H9 (cell line): ENCODE measurements at regions not wholly inside any gene's neighbourhood (a gene's known extent, or its start where the extent isn't known, plus 50 kb on each side); places are given as distances from the start of the nearest gene placed in this dataset.

Source experiments
- DNase-seq: peaks from one replicate; pipeline ENCODE4 v3.0.0-alpha.2; 2017
- H2AFZ ChIP-seq: one replicate; pipeline ENCODE4 v1.6.1; 2013; ENCODE audit warnings: mild to moderate bottlenecking, low read length, control low read depth, moderate library complexity
- H2AK5ac ChIP-seq: 2 replicates; pipeline ENCODE4 v1.6.1; 2013; ENCODE audit warnings: low read length, control low read depth, mixed read lengths; ENCODE audit not compliant: insufficient read length
- H2BK120ac ChIP-seq: one replicate; pipeline ENCODE4 v1.6.1; 2013; ENCODE audit warnings: low read depth, mild to moderate bottlenecking, low read length, control low read depth, inconsistent platforms; ENCODE audit not compliant: poor library complexity, severe bottlenecking
- H2BK12ac ChIP-seq: 2 replicates; pipeline ENCODE4 v1.6.1; 2013; ENCODE audit warnings: low read length, control low read depth, mixed read lengths, low read depth; ENCODE audit not compliant: insufficient read length
- H2BK15ac ChIP-seq: 2 replicates; pipeline ENCODE4 v1.6.1; 2013; ENCODE audit warnings: low read depth, low read length, control low read depth
- H2BK20ac ChIP-seq: one replicate; pipeline ENCODE4 v1.6.1; 2013; ENCODE audit warnings: low read depth, mild to moderate bottlenecking, low read length, control low read depth, inconsistent platforms; ENCODE audit not compliant: poor library complexity, severe bottlenecking
- H2BK5ac ChIP-seq: 2 replicates; pipeline ENCODE4 v1.6.1; 2013; ENCODE audit warnings: low read length, control low read depth, mixed read lengths; ENCODE audit not compliant: insufficient read length
- H3K14ac ChIP-seq: 2 replicates; pipeline ENCODE4 v1.6.1; 2013; ENCODE audit warnings: low read length, control low read depth; ENCODE audit not compliant: insufficient read depth
- H3K18ac ChIP-seq: 2 replicates; pipeline ENCODE4 v1.6.1; 2013; ENCODE audit warnings: low read depth, mild to moderate bottlenecking, mixed read lengths, low read length, control low read depth; ENCODE audit not compliant: insufficient read length
- H3K23ac ChIP-seq: 2 replicates; pipeline ENCODE4 v1.6.1; 2013; ENCODE audit warnings: low read length, control low read depth, mixed read lengths, low read depth; ENCODE audit not compliant: insufficient read length
- H3K23me2 ChIP-seq: 2 replicates; pipeline ENCODE4 v1.6.1; 2013; ENCODE audit warnings: low read depth, mild to moderate bottlenecking, mixed read lengths, low read length, control low read depth; ENCODE audit not compliant: insufficient read length, poor library complexity, severe bottlenecking
- H3K27ac ChIP-seq: 2 replicates; pipeline ENCODE4 v1.5.1; 2013; ENCODE audit warnings: low read length, control low read depth, mixed read lengths, low read depth; ENCODE audit not compliant: insufficient read length
- H3K27me3 ChIP-seq: 2 replicates; pipeline ENCODE4 v1.6.1; 2013; ENCODE audit warnings: low read length, control low read depth, inconsistent platforms; ENCODE audit not compliant: insufficient read depth
- H3K4ac ChIP-seq: 2 replicates; pipeline ENCODE4 v1.6.1; 2013; ENCODE audit warnings: low read depth, mild to moderate bottlenecking, control low read depth, inconsistent platforms, low read length, moderate library complexity
- H3K4me1 ChIP-seq: 2 replicates; pipeline ENCODE4 v1.6.1; 2013; ENCODE audit warnings: low read length, control low read depth, inconsistent platforms; ENCODE audit not compliant: insufficient read depth
- H3K4me2 ChIP-seq: 2 replicates; pipeline ENCODE4 v1.6.1; 2013; ENCODE audit warnings: low read length, control low read depth, mixed read lengths; ENCODE audit not compliant: insufficient read length, insufficient read depth
- H3K56ac ChIP-seq: 2 replicates; pipeline ENCODE4 v1.6.1; 2013; ENCODE audit warnings: low read depth, mild to moderate bottlenecking, mixed read lengths, low read length, control low read depth; ENCODE audit not compliant: insufficient read length
- H3K79me1 ChIP-seq: 2 replicates; pipeline ENCODE4 v1.6.1; 2013; ENCODE audit warnings: low read depth, mild to moderate bottlenecking, moderate library complexity, low read length, control low read depth, inconsistent platforms; ENCODE audit not compliant: insufficient read depth, poor library complexity, severe bottlenecking
- H3K79me2 ChIP-seq: 2 replicates; pipeline ENCODE4 v1.6.1; 2013; ENCODE audit warnings: low read length, control low read depth, inconsistent platforms; ENCODE audit not compliant: insufficient read depth
- H3K9ac ChIP-seq: 2 replicates; pipeline ENCODE4 v1.6.1; 2013; ENCODE audit warnings: low read length, control low read depth, mixed read lengths; ENCODE audit not compliant: insufficient read length; ENCODE audit errors: extremely low read depth
- H3K9me3 ChIP-seq: one replicate; pipeline ENCODE4 v1.6.1; 2013; ENCODE audit warnings: low read depth, low read length, inconsistent platforms; ENCODE audit not compliant: control insufficient read depth
- H3T11ph ChIP-seq: one replicate; pipeline ENCODE4 v1.6.1; 2013; ENCODE audit warnings: mild to moderate bottlenecking, low read length, control low read depth, inconsistent platforms
- H4K20me1 ChIP-seq: one replicate; pipeline ENCODE4 v1.6.1; 2013; ENCODE audit not compliant: control insufficient read depth, insufficient read length, insufficient read depth
- H4K5ac ChIP-seq: 2 replicates; pipeline ENCODE4 v1.6.1; 2013; ENCODE audit warnings: low read depth, mild to moderate bottlenecking, mixed read lengths, low read length, control low read depth; ENCODE audit not compliant: insufficient read length
- H4K8ac ChIP-seq: replicated peaks from 2 replicates; pipeline ENCODE4 v1.6.1; 2013; ENCODE audit warnings: low read length, control low read depth, mixed read lengths, low read depth; ENCODE audit not compliant: insufficient read length
- H4K91ac ChIP-seq: 2 replicates; pipeline ENCODE4 v1.6.1; 2013; ENCODE audit warnings: low read depth, mild to moderate bottlenecking, moderate library complexity, mixed read lengths, low read length, control low read depth; ENCODE audit not compliant: insufficient read length
- H3K27ac Mint-ChIP-seq, 3 experiments: 2 replicates in 2 of 3; 3 replicates in 1 of 3; pipeline ENCODE4 v1.8.0; 2020 to 2021; ENCODE audit warnings: mixed read lengths in 3 of 3, mild to moderate bottlenecking in 1 of 3, moderate library complexity in 1 of 3
- H3K27me3 Mint-ChIP-seq: 2 replicates; pipeline ENCODE4 v1.8.0; 2021; ENCODE audit warnings: low read depth, mild to moderate bottlenecking, moderate library complexity, mixed read lengths
- H3K36me3 Mint-ChIP-seq, 3 experiments: 2 replicates in 2 of 3; 3 replicates in 1 of 3; pipeline ENCODE4 v1.8.0; 2020 to 2021; ENCODE audit warnings: low read depth in 3 of 3, mixed read lengths in 3 of 3; ENCODE audit not compliant: insufficient read depth in 1 of 3
- H3K4me1 Mint-ChIP-seq, 2 experiments: 2 replicates each; pipeline ENCODE4 v1.8.0; 2020; ENCODE audit warnings: mixed read lengths in 2 of 2
- H3K4me3 Mint-ChIP-seq, 2 experiments: 2 replicates in 1 of 2; 3 replicates in 1 of 2; pipeline ENCODE4 v1.8.0; 2020 to 2021; ENCODE audit warnings: mild to moderate bottlenecking in 2 of 2, mixed read lengths in 2 of 2, moderate library complexity in 1 of 2
- H3K9me3 Mint-ChIP-seq, 2 experiments: 2 replicates in 1 of 2; 3 replicates in 1 of 2; pipeline ENCODE4 v1.8.0; 2020; ENCODE audit warnings: mild to moderate bottlenecking in 2 of 2, mixed read lengths in 2 of 2, moderate library complexity in 1 of 2
- CTCF ChIP-seq: fragments of 200-600 bp; sonication (generic); conservative IDR thresholded peaks from 3 replicates; pipeline ENCODE4 v1.8.0; 2021; ENCODE audit warnings: antibody characterized with exemption, mild to moderate bottlenecking
- WGBS: extraction: QIAGEN DNeasy Blood & Tissue Kit; methylation state at CpG from one replicate; pipeline ENCODE4 v1.1.7; 2013; ENCODE audit warnings: missing lambda C conversion rate, low lambda C conversion rate, mixed read lengths; ENCODE audit not compliant: insufficient read length; ENCODE audit errors: extremely low coverage; 5-methylcytosine and 5-hydroxymethylcytosine counted together

DNA sequence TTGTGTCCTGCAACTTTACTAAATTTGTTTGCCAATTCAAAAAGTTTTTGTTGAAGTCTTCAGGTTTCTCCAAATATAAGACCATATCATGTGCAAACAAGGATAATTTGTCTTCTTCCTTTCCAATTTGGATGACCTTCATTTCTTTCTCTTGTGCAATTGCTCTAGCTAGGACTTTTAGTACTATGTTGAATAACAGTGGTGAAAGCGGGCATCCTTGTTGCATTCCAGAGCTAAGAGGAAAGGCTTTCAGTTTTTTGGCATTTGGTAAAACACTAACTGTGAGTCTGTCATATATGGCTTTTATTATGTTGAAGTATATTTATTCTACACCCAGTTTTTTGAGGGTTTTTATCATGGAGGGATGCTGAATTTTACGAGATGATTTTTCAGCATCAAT is 630.0 kb upstream of the ADGRL2 start:
- Histone ChIP-seq H4K8ac (no peak overlapping the region), H3K14ac (no peak overlapping the region), H3K23ac (no peak overlapping the region), H2AFZ (no peak overlapping the region), H3K27ac (no peak overlapping the region), H3K56ac (no peak overlapping the region), H3K79me1 (no peaks in the 10 kb centered on the region), H2BK15ac (no peak overlapping the region), H3K79me2 (no peaks in the 10 kb centered on the region), H3K4ac (no peak overlapping the region), H3T11ph (no peak overlapping the region), H3K4me1 (no peaks in the 10 kb centered on the region), H2AK5ac (no peak overlapping the region), H3K27me3 (no peaks in the 10 kb centered on the region), H4K5ac (no peak overlapping the region), H2BK120ac (no peak overlapping the region), H3K9me3 (no peaks in the 10 kb centered on the region), H4K91ac (no peak overlapping the region), H4K20me1 (no peaks in the 10 kb centered on the region), H3K23me2 (no peaks in the 10 kb centered on the region), H2BK5ac (no peak overlapping the region), H2BK12ac (no peak overlapping the region), H2BK20ac (no peak overlapping the region), H3K9ac (no peak overlapping the region), H3K4me2 (no peak overlapping the region), H3K18ac (no peak overlapping the region)
- Mint-ChIP-seq H3K4me3 (no peak overlapping the region), H3K4me1 (peaks cover 0 to under 1% of the 10 kb centered on the region in 2 experiments; a peak in 1 of 4 replicates), H3K36me3 (peaks cover 21 to 49% (median 24%) of the 10 kb centered on the region in 3 experiments), H3K27me3 (no peaks in the 10 kb centered on the region), H3K27ac (no peak overlapping the region), H3K9me3 (peaks cover 30 to 44% of the 10 kb centered on the region in 2 experiments)
- DNase-seq = no peak
- no peak for TF ChIP-seq CTCF
- no CpG with 5 or more reads among the region's 2 CpGs for WGBS
